ENCODE measurements at regions not wholly inside any gene's neighbourhood (a gene's known extent, or its start where the extent isn't known, plus 50 kb on each side); places are given as distances from the start of the nearest gene placed in this dataset.

DNA sequence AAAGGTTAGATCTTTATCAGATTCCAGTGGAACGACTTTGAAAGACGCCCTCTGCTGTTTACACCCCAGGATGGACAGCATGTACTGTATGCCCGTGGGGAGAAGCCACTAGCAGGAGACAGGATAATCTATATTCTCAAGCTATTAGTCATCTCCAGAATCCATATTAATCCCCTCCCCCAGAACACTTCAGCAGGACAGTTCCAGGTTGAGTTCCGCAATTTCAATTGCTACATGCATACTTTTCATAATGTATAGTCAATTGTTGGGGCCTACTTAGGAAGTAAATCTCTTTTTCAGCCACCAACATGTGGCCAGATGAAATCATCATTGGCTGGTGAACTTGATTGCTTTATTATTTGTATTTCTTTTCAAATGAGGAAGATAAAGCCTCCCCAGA is 313.1 kb upstream of the SMIM30 start:
- no peaks in the 10 kb centered on the region for H4K20me1 ChIP-seq (ENCODE audit: insufficient read depth, low read length)
- ChIA-PET CTCF (interaction anchor here (0.6 kb wide), 3 partner anchors 41 to 850 kb away, joined by 3 read pairs; no protein-coding TSS in a partner anchor), POLR2A (ENCODE audit: unreplicated experiment) (no interaction called here)
- H3K27me3 ChIP-seq (ENCODE audit: control insufficient read depth, insufficient read depth, low read length) = no peaks in the 10 kb centered on the region
- H4K5ac ChIP-seq (ENCODE audit: low read depth, low read length) = no peak overlapping the region
- no peak overlapping the region for H2BK20ac ChIP-seq (ENCODE audit: low read depth, low read length)
- no peaks in the 10 kb centered on the region for H3K9me1 ChIP-seq (ENCODE audit: insufficient read depth, low read length)
- no peak overlapping the region for H2BK120ac ChIP-seq (ENCODE audit: low read depth, low read length)
- H2BK5ac ChIP-seq (ENCODE audit: low read depth, low read length, poor library complexity, severe bottlenecking) = no peak overlapping the region
- no peak overlapping the region for H3K56ac ChIP-seq (ENCODE audit: extremely low read depth, insufficient read depth, low read length)
- H2AFZ ChIP-seq (replicated peaks; ENCODE audit: low read length, poor library complexity) = no peak overlapping the region
- H3K4me3 ChIP-seq (ENCODE audit: insufficient read depth, low read depth, low read length) = no peak overlapping the region
- dilution Hi-C loops (cut with HindIII; ENCODE audit: low sequenced_read_pairs, unreplicated experiment) (no loop called here), in situ Hi-C loops (cut with MboI; ENCODE audit: low sequenced_read_pairs) (no loop called here), intact Hi-C loops (cut with micrococcal nuclease) (no loop called here)
- no peaks in the 10 kb centered on the region for H3K4me1 ChIP-seq (ENCODE audit: control insufficient read depth, insufficient read depth, low read length)
- H3K9ac ChIP-seq (ENCODE audit: low read depth, low read length) = no peak overlapping the region
- TF ChIP-seq, protein P1, sequence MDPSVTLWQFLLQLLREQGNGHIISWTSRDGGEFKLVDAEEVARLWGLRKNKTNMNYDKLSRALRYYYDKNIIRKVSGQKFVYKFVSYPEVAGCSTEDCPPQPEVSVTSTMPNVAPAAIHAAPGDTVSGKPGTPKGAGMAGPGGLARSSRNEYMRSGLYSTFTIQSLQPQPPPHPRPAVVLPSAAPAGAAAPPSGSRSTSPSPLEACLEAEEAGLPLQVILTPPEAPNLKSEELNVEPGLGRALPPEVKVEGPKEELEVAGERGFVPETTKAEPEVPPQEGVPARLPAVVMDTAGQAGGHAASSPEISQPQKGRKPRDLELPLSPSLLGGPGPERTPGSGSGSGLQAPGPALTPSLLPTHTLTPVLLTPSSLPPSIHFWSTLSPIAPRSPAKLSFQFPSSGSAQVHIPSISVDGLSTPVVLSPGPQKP (IDR thresholded peaks at IDR 0.05; ENCODE audit: borderline replicate concordance, low read depth, low read length) = no peak
- TF ChIP-seq MAFK (IDR thresholded peaks at IDR 0.05; ENCODE audit: low read depth, low read length) (no peak), SMC3 (IDR thresholded peaks at IDR 0.05; ENCODE audit: low read depth, low read length) (no peak), POLR2A (IDR thresholded peaks at IDR 0.05; ENCODE audit: low read depth, low read length) (no peak), CEBPB (IDR thresholded peaks at IDR 0.05; ENCODE audit: low read depth, low read length) (no peak), MAZ (IDR thresholded peaks at IDR 0.05; ENCODE audit: borderline replicate concordance, low read depth, low read length) (no peak), RCOR1 (IDR thresholded peaks at IDR 0.05; ENCODE audit: insufficient replicate concordance, low read length) (no peak), RFX5 (IDR thresholded peaks at IDR 0.05; ENCODE audit: low read depth, low read length) (no peak), CHD1 (IDR thresholded peaks at IDR 0.05; ENCODE audit: low read depth, low read length) (no peak), RAD21 (IDR thresholded peaks at IDR 0.05; ENCODE audit: low read length) (no peak)
- TF ChIP-seq, protein P2, sequence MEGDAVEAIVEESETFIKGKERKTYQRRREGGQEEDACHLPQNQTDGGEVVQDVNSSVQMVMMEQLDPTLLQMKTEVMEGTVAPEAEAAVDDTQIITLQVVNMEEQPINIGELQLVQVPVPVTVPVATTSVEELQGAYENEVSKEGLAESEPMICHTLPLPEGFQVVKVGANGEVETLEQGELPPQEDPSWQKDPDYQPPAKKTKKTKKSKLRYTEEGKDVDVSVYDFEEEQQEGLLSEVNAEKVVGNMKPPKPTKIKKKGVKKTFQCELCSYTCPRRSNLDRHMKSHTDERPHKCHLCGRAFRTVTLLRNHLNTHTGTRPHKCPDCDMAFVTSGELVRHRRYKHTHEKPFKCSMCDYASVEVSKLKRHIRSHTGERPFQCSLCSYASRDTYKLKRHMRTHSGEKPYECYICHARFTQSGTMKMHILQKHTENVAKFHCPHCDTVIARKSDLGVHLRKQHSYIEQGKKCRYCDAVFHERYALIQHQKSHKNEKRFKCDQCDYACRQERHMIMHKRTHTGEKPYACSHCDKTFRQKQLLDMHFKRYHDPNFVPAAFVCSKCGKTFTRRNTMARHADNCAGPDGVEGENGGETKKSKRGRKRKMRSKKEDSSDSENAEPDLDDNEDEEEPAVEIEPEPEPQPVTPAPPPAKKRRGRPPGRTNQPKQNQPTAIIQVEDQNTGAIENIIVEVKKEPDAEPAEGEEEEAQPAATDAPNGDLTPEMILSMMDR (conservative IDR thresholded peaks at IDR 0.05; ENCODE audit: low read depth, low read length) = no peak
- no peaks in the 10 kb centered on the region for H3K36me3 ChIP-seq (ENCODE audit: control insufficient read depth, insufficient read depth, low read length)
- H3K14ac ChIP-seq (replicated peaks; ENCODE audit: low read depth, low read length) = no peak overlapping the region
- no peak overlapping the region for H4K91ac ChIP-seq (ENCODE audit: insufficient read depth, low read depth, low read length)
- no TSS peak for BruUV-seq (replicated peaks)
- no peak overlapping the region for H3K27ac ChIP-seq (ENCODE audit: insufficient read depth, low read length)
- H3K79me1 ChIP-seq (ENCODE audit: low read depth in 1 of 2, low read length in 2 of 2) = no peaks in the 10 kb centered on the region
- no peak overlapping the region for H3K23ac ChIP-seq (ENCODE audit: low read depth, low read length)
- H2AK9ac ChIP-seq (replicated peaks; ENCODE audit: low read depth, low read length, poor library complexity) = no peak overlapping the region
- no peak overlapping the region for H4K8ac ChIP-seq (ENCODE audit: low read depth in 2 of 2, low read length in 2 of 2)
- no peaks in the 10 kb centered on the region for H3K9me3 ChIP-seq (ENCODE audit: control insufficient read depth, insufficient read depth, low read length)
- H3K4ac ChIP-seq (ENCODE audit: low read depth, low read length) = no peak overlapping the region
- H2BK15ac ChIP-seq (ENCODE audit: low read depth, low read length) = no peak overlapping the region
- no peak for DNase-seq
- no peak overlapping the region for H2AK5ac ChIP-seq (ENCODE audit: low read depth, low read length)
- no peak for ATAC-seq (ENCODE audit: low read depth)
- no peak overlapping the region for H3K18ac ChIP-seq (ENCODE audit: low read depth, low read length)
- no peak overlapping the region for H3K4me2 ChIP-seq (ENCODE audit: low read depth, low read length)
- WGBS, 2 experiments (ENCODE audit: extremely low coverage in 2 of 2, insufficient read length in 1 of 2) = no CpG with 5 or more reads among the region's 4 CpGs

All from IMR-90 (cell line).